IPS DF 19.7 (cell line): ENCODE measurements at regions not wholly inside any gene's neighbourhood (a gene's known extent, or its start where the extent isn't known, plus 50 kb on each side); places are given as distances from the start of the nearest gene placed in this dataset.
"Not testable (repeated sequence)": the region's sequence is repeated elsewhere in the genome, so short reads cannot be mapped to it uniquely, and the experiment has no call there.

ENCODE experiments used
- DNase-seq: peaks from one replicate; pipeline ENCODE4 v3.0.0-alpha.2; 2013; ENCODE audit warnings: low read depth, low spot score

- not testable (repeated sequence) for DNase-seq
Observed at GRCh38 chr5:148741766-148742165, 84.6 kb upstream of the ADRB2 start.

GRCh38 chr5:148744380-148744779 lies 82.0 kb upstream of the ADRB2 start:
- DNase-seq, result not testable (repeated sequence)

- no peak for DNase-seq
Observed at GRCh38 chr5:148746826-148747535, 79.4 kb upstream of the ADRB2 start.

GRCh38 chr5:148747536-148747906 lies 78.9 kb upstream of the ADRB2 start:
- DNase-seq, result no peak

GRCh38 chr5:148748702-148749392 lies 77.6 kb upstream of the ADRB2 start:
- no peak for DNase-seq

GRCh38 chr5:148750614-148751013 lies 75.8 kb upstream of the ADRB2 start:
- DNase-seq, result no peak

- DNase-seq, result no peak
Observed at GRCh38 chr5:148751025-148751424, 75.4 kb upstream of the ADRB2 start.

- DNase-seq, result not testable (repeated sequence)
Observed at GRCh38 chr5:148752375-148752774, 74.0 kb upstream of the ADRB2 start.

- no peak for DNase-seq
Observed at GRCh38 chr5:148759101-148759500, 67.3 kb upstream of the ADRB2 start.

- DNase-seq, result no peak
Observed at GRCh38 chr5:148760945-148761638, 65.3 kb upstream of the ADRB2 start.

- no peak for DNase-seq
Observed at GRCh38 chr5:148763996-148764395, 62.4 kb upstream of the ADRB2 start.

- DNase-seq, result no peak
Observed at GRCh38 chr5:148765061-148765460, 61.4 kb upstream of the ADRB2 start.

GRCh38 chr5:148768806-148769415 lies 57.5 kb upstream of the ADRB2 start:
- no peak for DNase-seq

GRCh38 chr5:148769941-148770340 lies 56.5 kb upstream of the ADRB2 start:
- no peak for DNase-seq

GRCh38 chr5:148774313-148774712 lies 52.1 kb upstream of the ADRB2 start:
- no peak for DNase-seq

GRCh38 chr5:148776261-148776660 lies 50.1 kb upstream of the ADRB2 start:
- no peak for DNase-seq
